BE2C (cell line): ENCODE measurements at regions not wholly inside any gene's neighbourhood (a gene's known extent, or its start where the extent isn't known, plus 50 kb on each side); places are given as distances from the start of the nearest gene placed in this dataset.

Experiments used
- DNase-seq: peaks from one replicate; pipeline ENCODE4 v3.0.0-alpha.2; 2020
- H3K27me3 ChIP-seq: fragments of 250-450 bp; sonication (Bioruptor Pico); 2 replicates; pipeline ENCODE4 v1.5.1; 2020; ENCODE audit warnings: mild to moderate bottlenecking
- H3K36me3 ChIP-seq: fragments of 250-450 bp; sonication (Bioruptor Pico); 2 replicates; pipeline ENCODE4 v1.5.1; 2020; ENCODE audit warnings: mild to moderate bottlenecking
- H3K4me1 ChIP-seq: fragments of 250-450 bp; sonication (Bioruptor Pico); 2 replicates; pipeline ENCODE4 v1.5.1; 2020
- H3K4me3 ChIP-seq: 2 replicates; pipeline ENCODE4 v1.5.1; 2011; ENCODE audit warnings: low read depth, low read length
- H3K9me3 ChIP-seq: fragments of 250-450 bp; sonication (Bioruptor Pico); 2 replicates; pipeline ENCODE4 v1.5.1; 2020
- TF ChIP-seq, protein P1 (sequence below): IDR thresholded peaks from 2 replicates; pipeline ENCODE4 v1.5.1; 2012; ENCODE audit warnings: mild to moderate bottlenecking, low read depth, low read length

DNA sequence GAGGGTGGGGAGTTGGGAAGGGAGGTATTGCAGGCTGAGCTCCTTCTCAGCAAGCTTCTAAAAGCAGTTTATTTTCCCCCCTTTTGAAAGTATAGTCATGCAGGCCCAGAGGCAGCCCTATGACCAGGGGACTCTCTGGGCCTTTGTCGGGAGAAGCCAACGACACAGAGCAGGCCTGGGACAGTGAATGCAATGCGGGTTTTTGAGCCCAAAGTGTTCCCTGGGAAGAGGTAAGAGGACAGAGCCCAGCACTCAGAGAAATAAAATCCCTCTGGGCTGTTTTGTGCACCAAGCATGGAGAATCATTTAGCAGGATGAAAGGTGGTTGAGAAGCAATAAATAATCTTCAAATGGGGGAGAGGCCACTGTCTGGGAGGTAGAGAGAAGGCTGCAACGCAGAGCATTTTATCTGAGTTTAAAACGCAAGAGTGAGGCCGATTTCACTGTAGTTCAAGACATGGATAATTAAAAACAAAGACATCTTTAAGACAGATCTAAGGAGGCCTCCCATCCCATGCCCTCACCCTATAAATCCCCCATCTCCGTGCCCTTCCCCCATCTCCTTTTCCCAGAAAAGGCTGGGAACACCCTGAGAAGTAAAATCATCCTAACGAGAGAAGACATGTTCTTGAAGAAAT is 237.5 kb downstream of the CDC5L start:
- H3K27me3 ChIP-seq = 0 out of 2 replicates have a peak, but pooled peaks cover 8% of the 10 kb centered on the region
- H3K9me3 ChIP-seq = no peaks in the 10 kb centered on the region; the same call in 1 of the 2 replicates
- TF ChIP-seq, protein P1, sequence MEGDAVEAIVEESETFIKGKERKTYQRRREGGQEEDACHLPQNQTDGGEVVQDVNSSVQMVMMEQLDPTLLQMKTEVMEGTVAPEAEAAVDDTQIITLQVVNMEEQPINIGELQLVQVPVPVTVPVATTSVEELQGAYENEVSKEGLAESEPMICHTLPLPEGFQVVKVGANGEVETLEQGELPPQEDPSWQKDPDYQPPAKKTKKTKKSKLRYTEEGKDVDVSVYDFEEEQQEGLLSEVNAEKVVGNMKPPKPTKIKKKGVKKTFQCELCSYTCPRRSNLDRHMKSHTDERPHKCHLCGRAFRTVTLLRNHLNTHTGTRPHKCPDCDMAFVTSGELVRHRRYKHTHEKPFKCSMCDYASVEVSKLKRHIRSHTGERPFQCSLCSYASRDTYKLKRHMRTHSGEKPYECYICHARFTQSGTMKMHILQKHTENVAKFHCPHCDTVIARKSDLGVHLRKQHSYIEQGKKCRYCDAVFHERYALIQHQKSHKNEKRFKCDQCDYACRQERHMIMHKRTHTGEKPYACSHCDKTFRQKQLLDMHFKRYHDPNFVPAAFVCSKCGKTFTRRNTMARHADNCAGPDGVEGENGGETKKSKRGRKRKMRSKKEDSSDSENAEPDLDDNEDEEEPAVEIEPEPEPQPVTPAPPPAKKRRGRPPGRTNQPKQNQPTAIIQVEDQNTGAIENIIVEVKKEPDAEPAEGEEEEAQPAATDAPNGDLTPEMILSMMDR = no peak
- no peaks in the 10 kb centered on the region for H3K36me3 ChIP-seq
- no peaks in the 10 kb centered on the region for H3K4me1 ChIP-seq
- no peak overlapping the region for H3K4me3 ChIP-seq
- DNase-seq = no peak

DNA sequence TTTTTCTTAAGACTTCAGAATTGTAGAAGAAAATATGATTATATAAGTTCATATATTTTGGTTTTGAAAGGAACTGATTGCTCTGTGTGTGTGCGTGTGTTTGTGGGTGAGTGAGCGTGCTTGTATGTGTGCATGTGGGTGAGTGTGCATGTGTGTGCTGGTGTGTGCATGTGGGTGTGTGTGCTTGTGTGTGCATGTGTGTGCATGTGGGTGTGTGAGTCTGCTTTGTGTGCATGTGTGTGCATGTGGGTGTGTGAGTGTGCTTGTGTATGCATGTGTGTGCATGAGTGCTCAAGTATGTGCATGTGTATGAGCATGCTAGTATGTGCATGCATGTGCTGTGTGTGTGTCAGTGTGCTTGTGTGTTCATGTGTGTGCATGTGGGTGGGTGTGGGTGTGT is 238.5 kb downstream of the CDC5L start:
- H3K36me3 ChIP-seq = no peaks in the 10 kb centered on the region
- H3K4me3 ChIP-seq = no peak overlapping the region
- H3K9me3 ChIP-seq = no peaks in the 10 kb centered on the region; the same call in 1 of the 2 replicates
- no peak for DNase-seq
- no peaks in the 10 kb centered on the region for H3K4me1 ChIP-seq
- TF ChIP-seq, protein P1 = no peak
- peaks cover 8% of the 10 kb centered on the region; the same call in 1 of the 2 replicates for H3K27me3 ChIP-seq

DNA sequence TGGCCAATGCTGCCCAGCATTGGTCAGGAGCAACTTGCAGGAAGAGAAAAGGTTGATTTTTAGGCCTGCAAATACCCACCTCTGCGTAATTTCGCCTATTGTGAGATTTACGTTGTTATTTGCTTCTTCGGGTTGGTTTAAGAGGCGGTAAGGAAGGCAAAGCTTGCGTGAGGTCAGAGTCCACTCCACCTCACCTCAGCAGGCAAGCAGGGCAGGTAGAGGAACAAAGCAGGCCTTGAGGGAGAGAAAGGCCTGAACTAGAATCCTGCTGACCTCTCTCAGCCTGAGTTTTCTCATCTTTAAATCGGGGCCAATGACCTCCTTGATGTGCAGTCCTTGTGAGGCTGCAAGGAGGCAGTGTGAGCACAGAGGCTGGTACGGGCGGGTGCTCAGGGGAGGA is 239.1 kb downstream of the CDC5L start:
- no peak overlapping the region for H3K4me3 ChIP-seq
- no peaks in the 10 kb centered on the region for H3K4me1 ChIP-seq
- DNase-seq = no peak
- peaks cover 12% of the 10 kb centered on the region for H3K27me3 ChIP-seq
- TF ChIP-seq, protein P1 = no peak
- H3K9me3 ChIP-seq = no peaks in the 10 kb centered on the region; the same call in 1 of the 2 replicates
- H3K36me3 ChIP-seq = no peaks in the 10 kb centered on the region

DNA sequence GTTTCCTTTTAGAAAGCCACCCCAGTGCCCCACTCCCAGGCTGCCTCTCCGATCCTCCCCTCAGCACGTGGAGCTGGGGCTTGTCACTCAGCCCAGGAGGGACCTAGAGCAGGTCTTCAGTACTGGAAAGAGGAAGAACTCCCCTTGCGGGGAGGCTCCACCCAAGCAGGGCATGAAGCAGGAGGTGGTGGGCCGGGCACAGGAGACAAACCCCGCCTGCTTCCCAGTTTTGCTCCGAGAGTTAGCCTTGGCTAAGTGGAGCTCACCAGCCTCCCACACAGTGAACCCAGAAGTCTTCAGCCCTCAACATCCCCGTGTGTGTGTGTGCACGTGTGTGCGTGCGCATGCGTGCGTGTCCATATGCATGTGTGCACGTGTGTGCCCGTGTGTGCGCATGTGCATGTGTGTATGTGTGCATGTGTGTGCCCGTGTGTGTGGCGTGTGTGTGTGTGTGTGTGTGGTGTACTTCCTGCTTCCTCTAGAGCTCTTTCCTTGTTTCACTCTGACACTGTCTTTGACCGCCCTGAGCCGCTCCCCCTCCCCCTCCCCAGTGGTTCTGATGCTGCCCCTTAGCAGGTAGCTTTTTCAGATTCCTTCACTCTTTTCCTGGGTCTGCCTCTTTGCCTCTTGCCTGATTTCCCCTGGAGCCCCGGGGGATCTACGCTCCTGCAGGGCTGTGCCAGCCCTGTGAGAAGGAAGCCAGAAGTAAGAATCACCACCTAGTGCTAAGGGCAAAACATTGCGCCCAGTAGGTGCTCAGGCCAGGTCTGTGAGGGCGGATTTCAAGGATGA is 239.8 kb downstream of the CDC5L start:
- Histone ChIP-seq H3K4me3 (no peak overlapping the region), H3K27me3 (peaks cover 12% of the 10 kb centered on the region), H3K9me3 (no peaks in the 10 kb centered on the region; the same call in 1 of the 2 replicates), H3K4me1 (no peaks in the 10 kb centered on the region), H3K36me3 (no peaks in the 10 kb centered on the region)
- no peak for DNase-seq
- TF ChIP-seq, protein P1 = no peak

DNA sequence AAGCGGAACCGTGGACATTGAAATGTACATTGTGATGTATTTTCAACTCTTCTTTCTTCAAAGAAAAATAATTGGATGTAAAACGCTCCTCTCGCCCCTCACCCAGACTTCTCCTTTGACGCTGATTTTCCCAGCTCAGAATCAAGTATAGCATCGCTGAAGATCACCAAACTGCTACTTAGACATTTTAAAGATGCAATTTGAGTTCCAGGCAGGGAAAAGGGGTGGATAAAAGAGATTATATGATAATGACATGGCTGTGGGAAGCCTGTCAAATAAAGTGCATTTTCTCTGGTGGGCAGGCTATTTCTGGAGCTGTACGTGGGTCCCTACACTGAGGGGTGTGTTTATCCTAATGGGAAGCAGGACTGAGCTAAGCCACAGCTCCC is 240.4 kb downstream of the CDC5L start:
- Histone ChIP-seq H3K9me3 (no peaks in the 10 kb centered on the region; the same call in 1 of the 2 replicates), H3K36me3 (no peaks in the 10 kb centered on the region), H3K27me3 (peaks cover 9% of the 10 kb centered on the region), H3K4me1 (no peaks in the 10 kb centered on the region), H3K4me3 (no peak overlapping the region)
- DNase-seq = no peak
- TF ChIP-seq, protein P1 = no peak

DNA sequence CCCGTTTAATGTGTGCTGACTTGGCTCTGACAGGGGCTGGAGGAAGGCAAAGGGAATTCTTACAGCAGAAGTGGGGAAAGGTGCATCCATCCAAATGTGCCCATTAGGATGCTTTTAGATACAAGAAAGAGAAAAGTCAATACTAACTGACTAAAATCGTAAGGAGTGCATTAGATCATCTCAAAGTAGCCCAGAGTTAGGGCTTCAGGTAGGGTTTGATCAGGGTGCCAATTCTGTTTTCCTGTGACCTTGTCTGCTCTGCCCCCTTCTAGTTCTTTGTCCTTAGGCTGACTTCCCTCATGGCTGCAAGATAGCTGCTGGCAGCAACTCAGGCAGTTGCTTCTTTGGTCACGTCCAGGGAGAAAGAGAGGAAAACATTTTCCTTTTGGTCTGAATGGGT is 240.8 kb downstream of the CDC5L start:
- H3K27me3 ChIP-seq = peaks cover 8% of the 10 kb centered on the region
- TF ChIP-seq, protein P1 = no peak
- H3K36me3 ChIP-seq = no peaks in the 10 kb centered on the region
- no peaks in the 10 kb centered on the region for H3K4me1 ChIP-seq
- DNase-seq = no peak
- no peak overlapping the region for H3K4me3 ChIP-seq
- H3K9me3 ChIP-seq = no peaks in the 10 kb centered on the region; the same call in 1 of the 2 replicates
